ENCODE measurements at regions not wholly inside any gene's neighbourhood (a gene's known extent, or its start where the extent isn't known, plus 50 kb on each side); places are given as distances from the start of the nearest gene placed in this dataset.

DNA sequence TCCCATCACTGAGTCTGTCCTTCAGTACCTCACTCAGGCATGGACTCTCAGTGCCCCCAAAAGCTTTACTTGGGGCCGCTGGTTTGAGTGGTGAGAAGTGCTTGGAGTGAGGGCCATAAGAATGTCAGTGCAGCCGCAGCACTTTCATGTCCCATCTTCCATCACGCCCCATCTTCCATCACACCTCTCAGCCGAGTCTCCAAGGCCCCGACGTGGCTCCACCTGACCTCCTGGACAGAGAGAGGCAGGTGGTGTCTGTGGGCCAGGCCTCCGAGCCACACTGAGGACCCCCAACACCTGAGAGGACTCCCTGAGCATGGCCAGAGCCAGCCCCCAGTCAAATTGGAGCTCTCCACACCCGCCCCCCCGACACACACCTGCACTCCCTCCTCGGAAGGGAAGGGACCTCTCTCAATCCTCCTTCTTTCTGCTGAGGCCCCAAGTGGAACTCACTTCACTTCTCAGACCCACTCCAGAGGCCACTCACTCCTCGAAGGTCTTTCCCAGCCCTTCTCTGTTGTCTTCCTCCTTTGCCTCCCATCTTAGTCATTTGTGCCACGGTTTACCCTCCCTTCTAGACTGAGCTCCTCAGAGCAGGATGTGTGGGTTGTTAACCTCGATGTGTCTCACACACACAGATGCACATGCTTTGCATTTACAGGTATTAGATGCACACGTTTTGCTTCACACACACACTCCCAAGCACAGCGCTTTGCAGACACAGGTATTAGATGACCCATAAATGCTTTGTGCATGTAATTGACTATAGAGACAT lies 65.7 kb upstream of the ATP12A start:
- TF ChIP-seq, protein P1, sequence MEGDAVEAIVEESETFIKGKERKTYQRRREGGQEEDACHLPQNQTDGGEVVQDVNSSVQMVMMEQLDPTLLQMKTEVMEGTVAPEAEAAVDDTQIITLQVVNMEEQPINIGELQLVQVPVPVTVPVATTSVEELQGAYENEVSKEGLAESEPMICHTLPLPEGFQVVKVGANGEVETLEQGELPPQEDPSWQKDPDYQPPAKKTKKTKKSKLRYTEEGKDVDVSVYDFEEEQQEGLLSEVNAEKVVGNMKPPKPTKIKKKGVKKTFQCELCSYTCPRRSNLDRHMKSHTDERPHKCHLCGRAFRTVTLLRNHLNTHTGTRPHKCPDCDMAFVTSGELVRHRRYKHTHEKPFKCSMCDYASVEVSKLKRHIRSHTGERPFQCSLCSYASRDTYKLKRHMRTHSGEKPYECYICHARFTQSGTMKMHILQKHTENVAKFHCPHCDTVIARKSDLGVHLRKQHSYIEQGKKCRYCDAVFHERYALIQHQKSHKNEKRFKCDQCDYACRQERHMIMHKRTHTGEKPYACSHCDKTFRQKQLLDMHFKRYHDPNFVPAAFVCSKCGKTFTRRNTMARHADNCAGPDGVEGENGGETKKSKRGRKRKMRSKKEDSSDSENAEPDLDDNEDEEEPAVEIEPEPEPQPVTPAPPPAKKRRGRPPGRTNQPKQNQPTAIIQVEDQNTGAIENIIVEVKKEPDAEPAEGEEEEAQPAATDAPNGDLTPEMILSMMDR (IDR thresholded peaks at IDR 0.05; ENCODE audit: low read depth, low read length) = no peak
- no peak overlapping the region for H3K4me3 ChIP-seq (ENCODE audit: low read depth, low read length)
- no peak for DNase-seq (ENCODE audit: low read depth, low spot score)
- in situ Hi-C loops (cut with HindIII; ENCODE audit: low sequenced_read_pairs) = no loop called here

DNA sequence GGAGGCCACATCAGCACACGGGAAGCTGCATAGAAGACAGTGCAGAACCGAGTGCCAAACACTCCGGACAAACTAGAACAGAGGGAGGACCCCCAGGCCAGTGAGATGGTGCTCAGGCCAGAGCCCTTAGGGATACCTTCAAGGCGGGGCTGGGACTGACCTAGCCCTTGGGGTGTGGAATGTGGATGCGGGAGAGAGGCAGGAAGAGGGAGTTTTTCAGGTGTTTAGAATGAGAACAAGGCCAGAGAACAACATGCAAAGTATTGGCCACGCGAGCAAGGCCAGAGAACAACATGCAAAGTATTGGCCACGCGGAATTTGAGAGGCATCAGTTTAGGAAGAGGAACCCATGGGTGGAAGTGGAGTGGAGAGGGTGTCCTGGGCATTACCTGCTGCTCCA lies 65.1 kb upstream of the ATP12A start:
- in situ Hi-C loops (cut with HindIII; ENCODE audit: low sequenced_read_pairs) = no loop called here

DNA sequence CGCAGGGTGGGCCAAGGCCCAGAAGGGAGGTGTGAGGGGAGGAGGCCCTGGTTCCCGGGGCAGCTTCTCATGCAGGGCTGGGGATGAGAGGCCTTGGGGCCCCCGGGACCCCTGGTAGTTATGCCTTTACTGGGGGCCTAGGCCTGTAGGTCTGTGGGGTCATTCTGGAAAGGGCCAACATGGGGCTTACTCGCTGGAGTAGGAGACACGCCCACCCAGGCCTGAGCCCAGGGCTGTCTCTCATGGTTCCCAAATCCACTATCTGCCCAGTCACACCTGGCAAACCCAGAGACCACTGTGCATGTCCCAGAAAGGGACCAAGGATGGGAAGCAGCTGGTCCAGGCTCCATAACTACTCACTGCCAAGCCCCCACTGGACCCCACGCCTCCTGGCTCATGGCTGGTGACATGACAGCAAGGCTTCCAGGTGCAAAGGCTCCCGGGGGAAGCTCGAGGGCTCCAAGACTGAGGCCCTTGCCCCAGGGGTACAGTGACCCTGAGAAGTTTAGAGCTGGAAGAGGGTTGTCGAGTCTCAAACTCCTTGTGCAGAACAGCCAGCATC lies 64.2 kb upstream of the ATP12A start:
- no peak for DNase-seq (ENCODE audit: low read depth, low spot score)

More for the DNA sequence above, 65.1 kb upstream of the ATP12A start:
- H3K4me3 ChIP-seq (ENCODE audit: low read depth, low read length) = no peak overlapping the region
- TF ChIP-seq, protein P1 (IDR thresholded peaks at IDR 0.05; ENCODE audit: low read depth, low read length) = no peak
- DNase-seq (ENCODE audit: low read depth, low spot score) = no peak

DNA sequence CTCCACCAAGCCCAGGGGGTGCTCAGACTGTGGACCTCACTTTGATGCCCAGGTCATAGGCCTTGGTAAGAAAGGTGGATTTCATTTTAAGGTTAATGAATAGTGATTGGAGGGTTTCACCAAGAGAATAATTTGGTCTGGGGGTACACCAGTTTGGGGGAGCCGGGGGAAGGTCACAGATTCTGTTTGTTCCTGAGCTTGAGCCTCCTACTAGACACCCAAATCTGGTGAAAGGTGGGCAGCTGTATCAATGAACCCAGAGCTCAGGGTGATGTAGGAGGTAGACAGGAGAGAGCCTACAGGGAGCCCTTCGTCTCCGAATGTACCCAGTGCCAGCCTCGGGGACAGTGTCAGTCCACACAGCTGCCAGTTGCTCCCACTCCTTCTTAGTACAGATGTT lies 63.7 kb upstream of the ATP12A start:
- in situ Hi-C loops (cut with HindIII; ENCODE audit: low sequenced_read_pairs) = no loop called here
- TF ChIP-seq, protein P1 (IDR thresholded peaks at IDR 0.05; ENCODE audit: low read depth, low read length) = no peak

More for the DNA sequence above, 64.2 kb upstream of the ATP12A start:
- no peak overlapping the region for H3K4me3 ChIP-seq (ENCODE audit: low read depth, low read length)
- TF ChIP-seq, protein P1 (IDR thresholded peaks at IDR 0.05; ENCODE audit: low read depth, low read length) = no peak
- in situ Hi-C loops (cut with HindIII; ENCODE audit: low sequenced_read_pairs) = no loop called here

DNA sequence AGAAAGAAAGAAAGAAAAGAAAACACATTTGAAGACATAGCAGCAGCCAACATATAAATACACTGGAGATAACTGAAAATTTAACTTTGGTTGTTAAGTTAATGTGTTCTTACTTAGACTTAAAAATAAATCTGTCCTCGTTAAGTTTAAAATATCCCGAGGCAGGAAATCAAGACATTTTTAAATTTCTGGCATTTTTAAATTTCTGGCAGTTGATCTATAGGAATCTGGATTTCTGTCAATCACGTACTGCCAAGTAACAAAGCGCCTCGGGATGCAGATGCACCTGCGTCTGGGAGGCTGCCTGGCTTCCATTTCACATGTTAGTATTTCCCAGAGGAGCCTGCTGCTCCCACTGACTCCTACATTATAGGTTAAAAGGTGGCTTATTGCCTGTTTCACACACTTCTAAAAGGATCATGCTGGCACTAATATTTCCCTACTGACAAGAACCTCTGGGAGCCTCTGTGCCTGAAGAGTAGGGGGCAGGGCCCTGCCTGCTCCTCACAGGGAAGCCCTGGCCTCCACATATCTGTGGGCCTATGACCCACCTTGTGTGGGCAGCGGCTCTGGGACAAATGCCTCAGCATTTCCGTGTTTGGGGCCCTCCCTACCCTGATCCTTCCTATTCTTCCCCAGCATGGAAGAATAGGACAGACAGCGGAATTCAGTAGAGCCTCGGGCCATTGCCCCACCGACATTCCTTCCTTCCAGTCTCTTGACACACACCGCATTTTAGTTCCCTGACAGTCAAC lies 62.8 kb upstream of the ATP12A start:
- TF ChIP-seq, protein P1 (IDR thresholded peaks at IDR 0.05; ENCODE audit: low read depth, low read length) = no peak

More for the DNA sequence above, 63.7 kb upstream of the ATP12A start:
- no peak for DNase-seq (ENCODE audit: low read depth, low spot score)
- no peak overlapping the region for H3K4me3 ChIP-seq (ENCODE audit: low read depth, low read length)

DNA sequence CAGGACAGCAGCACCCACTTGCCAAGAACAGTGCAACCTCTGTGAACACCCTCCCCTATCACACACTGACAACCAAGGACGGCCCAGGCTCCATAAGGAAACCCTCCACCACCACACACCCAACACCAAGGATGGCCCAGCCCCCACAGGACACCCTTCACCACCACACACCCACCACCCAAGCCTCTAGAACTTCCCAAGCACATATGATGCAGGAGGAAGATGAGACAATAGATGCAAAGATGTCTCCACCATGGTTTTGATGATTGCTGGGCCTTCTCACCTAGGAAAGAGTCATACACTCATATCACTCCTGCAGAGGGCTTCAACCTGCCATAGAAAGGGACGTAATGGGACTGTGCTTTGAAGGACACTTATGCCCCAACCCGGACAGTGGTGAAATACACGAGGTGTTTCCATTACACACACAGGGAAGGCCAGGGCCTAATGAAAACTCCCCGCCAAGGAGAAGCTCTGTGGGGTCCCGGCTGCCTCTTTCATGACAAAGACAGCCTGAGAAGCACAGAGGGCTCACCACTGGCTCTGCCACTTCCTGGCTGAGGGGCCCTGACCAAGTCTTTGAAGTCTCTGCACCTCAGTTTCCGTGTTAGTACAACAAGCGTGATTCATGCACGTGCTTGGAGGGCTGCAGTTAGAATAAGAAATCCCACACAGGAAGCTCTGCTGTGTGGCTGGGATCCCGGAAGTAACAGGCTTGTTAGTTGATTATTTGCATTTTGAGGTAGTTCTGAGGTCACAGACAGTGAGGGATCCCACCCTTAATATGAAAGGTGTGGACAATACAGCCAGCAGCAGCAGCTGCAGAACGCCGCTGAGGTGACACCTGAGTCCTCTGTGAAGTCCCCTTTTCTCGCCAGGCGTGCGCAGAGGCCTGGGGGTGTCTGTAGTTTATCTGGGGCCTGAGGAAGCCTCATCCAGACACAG lies 61.9 kb upstream of the ATP12A start:
- DNase-seq (ENCODE audit: low read depth, low spot score) = no peak

More for the DNA sequence above, 62.8 kb upstream of the ATP12A start:
- H3K4me3 ChIP-seq (ENCODE audit: low read depth, low read length) = no peak overlapping the region
- in situ Hi-C loops (cut with HindIII; ENCODE audit: low sequenced_read_pairs) = no loop called here
- no peak for DNase-seq (ENCODE audit: low read depth, low spot score)

More for the DNA sequence above, 61.9 kb upstream of the ATP12A start:
- H3K4me3 ChIP-seq (ENCODE audit: low read depth, low read length) = no peak overlapping the region
- TF ChIP-seq, protein P1 (IDR thresholded peaks at IDR 0.05; ENCODE audit: low read depth, low read length) = no peak
- in situ Hi-C loops (cut with HindIII; ENCODE audit: low sequenced_read_pairs) = no loop called here

All from astrocyte of the spinal cord (primary cell).